ENCODE measurements at regions not wholly inside any gene's neighbourhood (a gene's known extent, or its start where the extent isn't known, plus 50 kb on each side); places are given as distances from the start of the nearest gene placed in this dataset.

- TF ChIP-seq POLR2A (IDR thresholded peaks at IDR 0.05), result no peak
- TF ChIP-seq CTCF (IDR thresholded peaks at IDR 0.05 in 8 of 11, conservative IDR thresholded peaks at IDR 0.05 in 3 of 11), result no peak
These were observed 660.0 kb upstream of the TMEFF2 start for GRCh38 chr2:192854706-192855105.

Data from spleen (tissue), 7 donors.